Lower leg skin (tissue), 4 donors: ENCODE measurements at regions not wholly inside any gene's neighbourhood (a gene's known extent, or its start where the extent isn't known, plus 50 kb on each side); places are given as distances from the start of the nearest gene placed in this dataset.

ENCODE experiments used
- DNase-seq, 2 donors: peaks; one replicate each; pipeline ENCODE4 v3.0.0-alpha.2; 2019; ENCODE audit warnings: low spot score in 2 of 2
- H3K4me3 ChIP-seq: fragments of 200-600 bp; sonication (generic); 2 replicates; pipeline ENCODE4 v1.5.1; 2017; ENCODE audit warnings: mild to moderate bottlenecking, low read depth; ENCODE audit not compliant: poor library complexity, severe bottlenecking
- CTCF ChIP-seq, 3 donors: fragments of 450-650 bp; IDR thresholded peaks; one replicate each; pipeline ENCODE4 v1.5.1; 2016; ENCODE audit warnings: antibody characterized with exemption in 3 of 3, mild to moderate bottlenecking in 3 of 3, moderate library complexity in 2 of 3
- POLR2A ChIP-seq, 2 donors: fragments of 450-650 bp; IDR thresholded peaks; one replicate each; pipeline ENCODE4 v1.6.1; 2016 to 2017; ENCODE audit warnings: antibody characterized with exemption in 2 of 2, mild to moderate bottlenecking in 1 of 2, moderate library complexity in 1 of 2
- WGBS, 2 donors: methylation state at CpG; one replicate each; pipeline ENCODE4 v1.1.5; 2018; 5-methylcytosine and 5-hydroxymethylcytosine counted together
- intact Hi-C: fragments of 100-400 bp; cut with DNase I; formaldehyde crosslinking; loops from one replicate; pipeline ENCODE4 v1.15.0; 2023; ENCODE audit warnings: low total_unique reads

DNA sequence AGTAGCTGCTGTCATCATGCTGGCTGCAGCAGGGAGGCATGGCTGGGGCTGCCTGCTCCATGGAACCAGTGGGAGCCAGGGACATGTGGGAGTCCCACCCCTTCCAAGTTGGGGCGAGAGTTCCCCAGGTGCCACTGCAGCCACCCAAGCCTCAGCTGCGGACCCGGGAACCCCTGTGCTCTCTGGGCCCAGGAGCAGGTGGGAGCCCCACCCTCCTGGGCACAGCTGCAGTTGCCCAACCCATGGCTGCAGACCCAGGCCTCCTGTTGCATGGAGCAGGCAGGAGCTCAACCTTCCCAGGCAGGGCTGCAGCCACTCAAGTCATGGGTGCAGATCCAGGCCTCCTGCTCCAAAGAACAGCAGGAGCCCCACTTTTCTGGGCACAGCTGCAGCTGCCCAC, 274.2 kb upstream of the KCNJ16 start:
- no peak overlapping the region for H3K4me3 ChIP-seq
- no peak for DNase-seq
- 87 to 89% methylated on average over 3 of the region's 3 CpGs for WGBS, 2 donors
- intact Hi-C loops: no loop called here
- TF ChIP-seq POLR2A (IDR thresholded peaks at IDR 0.05) (no peak), CTCF (IDR thresholded peaks at IDR 0.05) (no peak)

- no peak for DNase-seq
- WGBS, 2 donors: 86 to 92% methylated on average over 3 of the region's 3 CpGs
- TF ChIP-seq POLR2A (IDR thresholded peaks at IDR 0.05): no peak
- TF ChIP-seq CTCF (IDR thresholded peaks at IDR 0.05): no peak
- intact Hi-C loops: no loop called here
- no peak overlapping the region for H3K4me3 ChIP-seq
These were observed 273.7 kb upstream of the KCNJ16 start for GRCh38 chr17:69801368-69801767.

GRCh38 chr17:69802045-69802740, 272.8 kb upstream of the KCNJ16 start:
- TF ChIP-seq CTCF (IDR thresholded peaks at IDR 0.05) (no peak), POLR2A (IDR thresholded peaks at IDR 0.05) (no peak)
- 84 to 90% methylated on average over 5 of the region's 5 CpGs for WGBS, 2 donors
- intact Hi-C loops: no loop called here
- no peak for DNase-seq
- H3K4me3 ChIP-seq: no peak overlapping the region

DNA sequence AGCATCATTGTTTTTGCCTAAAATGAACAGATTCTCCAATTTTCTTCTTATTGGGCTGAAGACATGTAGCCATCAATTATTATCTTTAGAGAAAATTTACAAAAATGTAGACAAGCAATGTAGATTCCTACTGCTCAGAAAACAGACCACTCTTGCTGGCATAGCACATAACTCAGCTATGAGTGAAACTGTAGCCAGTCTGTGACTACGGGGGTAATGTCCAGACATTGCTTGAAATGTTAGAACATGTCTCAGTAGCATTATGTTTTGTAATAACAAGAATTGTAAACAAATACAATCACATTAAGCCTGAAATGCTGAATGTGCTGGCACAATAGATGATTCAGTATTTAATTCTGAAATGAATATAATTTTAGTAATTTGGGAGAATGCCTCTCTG, 265.7 kb upstream of the KCNJ16 start:
- H3K4me3 ChIP-seq: no peak overlapping the region
- 76 to 85% methylated on average over 1 of the region's 1 CpG for WGBS, 2 donors
- no peak for DNase-seq
- TF ChIP-seq POLR2A (IDR thresholded peaks at IDR 0.05) (no peak), CTCF (IDR thresholded peaks at IDR 0.05) (no peak)
- intact Hi-C loops: no loop called here

DNA sequence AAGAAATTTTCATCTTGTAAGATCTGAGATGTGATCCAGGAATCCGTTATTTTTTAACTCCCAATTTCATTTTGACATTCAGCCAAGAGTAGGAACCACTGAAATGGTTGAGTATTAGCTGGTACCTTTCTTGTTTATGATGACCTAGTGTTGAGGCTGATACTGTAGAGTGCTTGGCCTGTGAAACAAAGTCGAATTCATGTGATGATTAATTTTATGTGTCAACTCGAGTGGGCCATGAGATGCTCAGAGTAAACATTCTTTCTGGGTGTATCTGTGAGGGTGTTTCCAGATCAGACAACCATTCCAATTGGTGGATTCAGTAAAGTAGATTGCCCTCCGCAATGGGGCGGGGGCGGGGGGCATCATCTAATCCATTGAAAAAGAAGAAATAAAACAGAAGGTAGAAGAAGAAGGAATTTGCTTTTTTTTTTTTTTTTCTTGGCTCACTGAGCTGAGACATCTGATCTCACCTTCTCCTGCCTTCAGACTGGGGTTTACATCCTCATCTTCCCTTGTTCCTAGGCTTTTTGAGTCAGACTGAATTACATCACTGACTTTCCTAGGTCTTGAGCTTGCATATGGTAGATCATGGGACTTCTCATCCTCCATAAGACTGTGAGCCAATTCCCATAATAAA, 264.6 kb upstream of the KCNJ16 start:
- no peak overlapping the region for H3K4me3 ChIP-seq
- DNase-seq: no peak
- no peak for TF ChIP-seq CTCF (IDR thresholded peaks at IDR 0.05)
- TF ChIP-seq POLR2A (IDR thresholded peaks at IDR 0.05): no peak
- intact Hi-C loops: no loop called here
- WGBS, 2 donors: 90 to 91% methylated on average over 6 of the region's 6 CpGs
